Loucy (cell line): ENCODE measurements at regions not wholly inside any gene's neighbourhood (a gene's known extent, or its start where the extent isn't known, plus 50 kb on each side); places are given as distances from the start of the nearest gene placed in this dataset.

ENCODE experiments used
- H2AFZ ChIP-seq: fragments of 200-600 bp; sonication (generic); 2 replicates; pipeline ENCODE4 v1.6.0; 2016; ENCODE audit warnings: antibody characterized with exemption, mild to moderate bottlenecking, low read length, moderate library complexity
- H3F3A ChIP-seq: fragments of 200-600 bp; 2 replicates; pipeline ENCODE4 v1.6.0; 2016; ENCODE audit warnings: antibody characterized with exemption, low read depth, mild to moderate bottlenecking
- H3K27me3 ChIP-seq: fragments of 200-600 bp; sonication (generic); 2 replicates; pipeline ENCODE4 v1.6.1; 2014; ENCODE audit warnings: low read length, mild to moderate bottlenecking; ENCODE audit not compliant: insufficient read depth, poor library complexity, severe bottlenecking
- H3K36me3 ChIP-seq: fragments of 200-600 bp; sonication (generic); 2 replicates; pipeline ENCODE4 v1.6.1; 2016; ENCODE audit warnings: low read length; ENCODE audit not compliant: insufficient read depth
- H3K4me1 ChIP-seq: fragments of 200-600 bp; sonication (generic); 2 replicates; pipeline ENCODE4 v1.5.1; 2014; ENCODE audit warnings: low read length, mild to moderate bottlenecking; ENCODE audit not compliant: insufficient read depth, poor library complexity, severe bottlenecking
- H3K4me2 ChIP-seq: fragments of 200-600 bp; sonication (generic); 2 replicates; pipeline ENCODE4 v1.6.0; 2014; ENCODE audit warnings: antibody characterized with exemption, low read length, low read depth, mild to moderate bottlenecking; ENCODE audit not compliant: poor library complexity, severe bottlenecking
- H3K4me3 ChIP-seq: fragments of 200-600 bp; sonication (generic); 2 replicates; pipeline ENCODE4 v1.5.1; 2014; ENCODE audit warnings: low read length, mild to moderate bottlenecking, mixed read lengths; ENCODE audit not compliant: poor library complexity, severe bottlenecking
- H3K79me2 ChIP-seq: fragments of 200-600 bp; sonication (generic); 2 replicates; pipeline ENCODE4 v1.6.1; 2014; ENCODE audit warnings: low read length; ENCODE audit not compliant: insufficient read depth
- H3K9ac ChIP-seq: fragments of 200-600 bp; sonication (generic); 2 replicates; pipeline ENCODE4 v1.6.0; 2014; ENCODE audit warnings: mild to moderate bottlenecking, low read depth, low read length, moderate library complexity; ENCODE audit not compliant: poor library complexity, severe bottlenecking
- H3K9me2 ChIP-seq: fragments of 200-600 bp; sonication (generic); replicated peaks from 2 replicates; pipeline ENCODE4 v1.6.1; 2016; ENCODE audit warnings: low read depth, low read length, mixed read lengths
- H3K9me3 ChIP-seq: fragments of 200-600 bp; sonication (generic); 2 replicates; pipeline ENCODE4 v1.6.1; 2014; ENCODE audit warnings: mild to moderate bottlenecking, antibody characterized with exemption, low read length, low read depth; ENCODE audit not compliant: insufficient read depth
- H4K20me1 ChIP-seq: fragments of 200-600 bp; sonication (generic); 2 replicates; pipeline ENCODE4 v1.6.0; 2014; ENCODE audit warnings: antibody characterized with exemption, low read length, mild to moderate bottlenecking; ENCODE audit not compliant: insufficient read depth, poor library complexity, severe bottlenecking
- CTCF ChIP-seq: fragments of 200-600 bp; sonication (generic); conservative IDR thresholded peaks from 2 replicates; pipeline ENCODE4 v1.5.1; 2014; ENCODE audit warnings: mild to moderate bottlenecking, antibody characterized with exemption, low read length
- EZH2phosphoT487 ChIP-seq: fragments of 200-600 bp; IDR thresholded peaks from 2 replicates; pipeline ENCODE4 v1.6.1; 2018; ENCODE audit warnings: antibody characterized with exemption, mild to moderate bottlenecking, moderate library complexity, borderline replicate concordance

DNA sequence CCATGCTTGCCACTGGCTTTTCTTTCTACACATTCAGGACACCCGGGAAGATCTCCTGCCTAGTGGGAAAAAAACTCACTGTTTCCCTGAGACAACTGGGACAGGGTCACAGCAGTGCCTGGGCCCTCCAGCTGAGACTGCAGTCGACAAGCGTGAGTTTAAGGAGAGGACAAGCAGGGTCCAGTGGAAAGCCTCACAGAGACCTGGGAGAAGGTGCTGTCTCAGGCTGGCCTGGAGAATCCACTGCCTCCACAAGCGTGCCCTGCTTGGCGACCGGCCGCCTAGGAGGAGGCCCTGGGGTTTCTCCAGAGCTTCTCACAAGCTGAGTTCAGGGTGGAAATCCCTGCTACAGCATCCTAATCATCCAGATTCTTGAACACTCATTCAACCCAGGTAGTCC, 519.6 kb upstream of the RAB6C start:
- Histone ChIP-seq H3K4me2 (no peak overlapping the region), H3K9me2 (no peaks in the 10 kb centered on the region), H3K9ac (no peak overlapping the region), H3K4me1 (no peaks in the 10 kb centered on the region), H2AFZ (no peak overlapping the region), H3F3A (no peaks in the 10 kb centered on the region), H3K4me3 (no peak overlapping the region), H3K9me3 (no peaks in the 10 kb centered on the region), H3K27me3 (no peaks in the 10 kb centered on the region), H4K20me1 (no peaks in the 10 kb centered on the region), H3K36me3 (no peaks in the 10 kb centered on the region), H3K79me2 (no peaks in the 10 kb centered on the region)
- TF ChIP-seq CTCF (no peak), EZH2phosphoT487 (no peak)

DNA sequence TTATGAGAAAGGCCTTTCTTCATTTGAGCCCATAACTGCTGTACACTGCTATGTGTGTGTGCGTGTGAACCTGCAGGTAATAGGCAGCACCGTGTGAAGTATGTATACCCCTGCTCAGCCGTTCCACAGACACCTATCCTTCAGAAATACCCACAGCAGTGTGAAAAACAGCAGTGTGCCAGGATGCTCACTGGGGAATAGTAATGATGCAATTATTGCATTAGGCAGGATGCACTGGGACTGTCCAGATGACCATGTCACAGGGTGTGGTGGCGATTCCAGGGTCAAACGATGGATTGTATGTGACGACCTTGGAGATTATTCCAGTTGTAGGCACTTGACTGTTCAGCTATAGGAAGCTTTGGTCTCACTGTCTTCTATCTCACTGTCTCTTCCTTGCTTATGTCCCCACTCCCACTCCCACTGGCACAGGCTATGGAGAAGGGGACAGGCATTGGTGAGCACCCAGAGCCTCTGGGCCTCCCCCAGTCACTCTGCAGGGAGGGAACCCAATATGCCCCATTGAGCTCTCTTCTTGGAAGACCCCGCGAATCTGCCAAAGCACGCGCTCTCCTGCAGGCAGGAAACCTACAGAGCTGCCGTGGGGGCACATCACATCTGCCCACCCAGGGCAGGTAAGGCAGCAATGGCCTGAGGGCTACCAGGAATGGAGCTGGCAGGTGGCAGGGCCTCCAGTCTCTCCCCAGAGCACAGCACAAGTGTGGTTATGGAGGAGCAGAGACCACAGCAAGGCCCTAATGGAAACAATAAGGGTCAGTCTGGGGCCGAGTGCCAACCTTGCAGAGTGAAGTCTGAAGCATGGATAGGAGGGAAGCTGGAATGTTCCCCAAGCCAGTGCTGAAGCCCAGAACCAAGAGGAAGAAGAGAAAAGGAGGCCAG, 518.9 kb upstream of the RAB6C start:
- Histone ChIP-seq H3K4me2 (no peak overlapping the region), H3K9me3 (no peaks in the 10 kb centered on the region), H3K79me2 (no peaks in the 10 kb centered on the region), H2AFZ (no peak overlapping the region), H4K20me1 (no peaks in the 10 kb centered on the region), H3K9me2 (no peaks in the 10 kb centered on the region), H3K4me1 (no peaks in the 10 kb centered on the region), H3F3A (no peaks in the 10 kb centered on the region), H3K27me3 (no peaks in the 10 kb centered on the region), H3K9ac (no peak overlapping the region), H3K4me3 (no peak overlapping the region), H3K36me3 (no peaks in the 10 kb centered on the region)
- TF ChIP-seq EZH2phosphoT487 (no peak), CTCF (no peak)

- no peaks in the 10 kb centered on the region for H3F3A ChIP-seq
- TF ChIP-seq EZH2phosphoT487 (no peak), CTCF (no peak)
- H3K9me3 ChIP-seq: no peaks in the 10 kb centered on the region
- H3K4me3 ChIP-seq: no peak overlapping the region
- no peaks in the 10 kb centered on the region for H3K4me1 ChIP-seq
- H3K27me3 ChIP-seq: no peaks in the 10 kb centered on the region
- H4K20me1 ChIP-seq: no peaks in the 10 kb centered on the region
- no peaks in the 10 kb centered on the region for H3K79me2 ChIP-seq
- H3K36me3 ChIP-seq: no peaks in the 10 kb centered on the region
- no peaks in the 10 kb centered on the region for H3K9me2 ChIP-seq
- no peak overlapping the region for H3K4me2 ChIP-seq
- no peak overlapping the region for H3K9ac ChIP-seq
- no peak overlapping the region for H2AFZ ChIP-seq
These were observed 517.1 kb upstream of the RAB6C start for GRCh38 chr2:129462349-129462748.
